Ectodermal cell (in vitro differentiated cells): ENCODE measurements at regions not wholly inside any gene's neighbourhood (a gene's known extent, or its start where the extent isn't known, plus 50 kb on each side); places are given as distances from the start of the nearest gene placed in this dataset.

Source experiments
- H3K27ac ChIP-seq: 2 replicates; pipeline ENCODE4 v1.7.0; 2013; ENCODE audit warnings: mild to moderate bottlenecking, low read depth, low read length; ENCODE audit not compliant: insufficient read depth, poor library complexity, severe bottlenecking
- H3K27me3 ChIP-seq: 2 replicates; pipeline ENCODE4 v1.7.0; 2013; ENCODE audit warnings: mild to moderate bottlenecking, low read length; ENCODE audit not compliant: insufficient read depth, control insufficient read depth, poor library complexity, severe bottlenecking
- H3K36me3 ChIP-seq: one replicate; pipeline ENCODE4 v1.7.0; 2013; ENCODE audit warnings: low read length; ENCODE audit not compliant: control insufficient read depth, insufficient read depth
- H3K4me1 ChIP-seq: one replicate; pipeline ENCODE4 v1.7.0; 2013; ENCODE audit warnings: low read length; ENCODE audit not compliant: control insufficient read depth, insufficient read depth
- H3K4me3 ChIP-seq: 2 replicates; pipeline ENCODE4 v1.7.0; 2013; ENCODE audit warnings: low read depth, low read length, control low read depth; ENCODE audit not compliant: insufficient read depth
- H3K9me3 ChIP-seq: 2 replicates; pipeline ENCODE4 v1.7.0; 2013; ENCODE audit warnings: mild to moderate bottlenecking, low read length, moderate library complexity; ENCODE audit not compliant: control insufficient read depth
- WGBS, 2 experiments: methylation state at CpG; one replicate each; pipeline ENCODE4 v1.1.7; 2013; ENCODE audit warnings: missing lambda C conversion rate in 2 of 2; 5-methylcytosine and 5-hydroxymethylcytosine counted together

DNA sequence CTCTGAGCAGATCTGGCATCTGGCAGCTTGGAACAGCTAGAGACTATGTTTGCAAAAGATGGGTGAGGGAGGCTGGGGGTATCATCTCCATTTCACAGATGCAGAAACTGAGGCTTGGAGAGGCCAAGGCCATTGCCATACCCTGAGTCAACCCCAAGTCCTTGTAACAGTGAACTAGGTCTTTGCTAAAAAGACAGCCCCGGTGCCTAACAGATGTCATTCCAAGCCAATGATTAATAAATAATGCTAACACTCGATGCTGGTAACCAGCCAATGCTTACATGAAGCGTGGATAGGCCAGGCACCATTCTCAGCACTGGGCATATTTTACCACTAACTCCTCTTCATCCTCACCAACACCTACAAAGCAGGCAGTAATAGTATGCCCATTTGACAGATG is 164.0 kb downstream of the MN1 start:
- H3K4me3 ChIP-seq, result no peak overlapping the region
- H3K36me3 ChIP-seq, result no peaks in the 10 kb centered on the region
- WGBS, 2 experiments, result 92 to 94% methylated on average over 3 of the region's 3 CpGs
- H3K27ac ChIP-seq, result no peak overlapping the region
- H3K27me3 ChIP-seq, result no peaks in the 10 kb centered on the region
- no peaks in the 10 kb centered on the region for H3K9me3 ChIP-seq
- H3K4me1 ChIP-seq, result peaks cover 39% of the 10 kb centered on the region

DNA sequence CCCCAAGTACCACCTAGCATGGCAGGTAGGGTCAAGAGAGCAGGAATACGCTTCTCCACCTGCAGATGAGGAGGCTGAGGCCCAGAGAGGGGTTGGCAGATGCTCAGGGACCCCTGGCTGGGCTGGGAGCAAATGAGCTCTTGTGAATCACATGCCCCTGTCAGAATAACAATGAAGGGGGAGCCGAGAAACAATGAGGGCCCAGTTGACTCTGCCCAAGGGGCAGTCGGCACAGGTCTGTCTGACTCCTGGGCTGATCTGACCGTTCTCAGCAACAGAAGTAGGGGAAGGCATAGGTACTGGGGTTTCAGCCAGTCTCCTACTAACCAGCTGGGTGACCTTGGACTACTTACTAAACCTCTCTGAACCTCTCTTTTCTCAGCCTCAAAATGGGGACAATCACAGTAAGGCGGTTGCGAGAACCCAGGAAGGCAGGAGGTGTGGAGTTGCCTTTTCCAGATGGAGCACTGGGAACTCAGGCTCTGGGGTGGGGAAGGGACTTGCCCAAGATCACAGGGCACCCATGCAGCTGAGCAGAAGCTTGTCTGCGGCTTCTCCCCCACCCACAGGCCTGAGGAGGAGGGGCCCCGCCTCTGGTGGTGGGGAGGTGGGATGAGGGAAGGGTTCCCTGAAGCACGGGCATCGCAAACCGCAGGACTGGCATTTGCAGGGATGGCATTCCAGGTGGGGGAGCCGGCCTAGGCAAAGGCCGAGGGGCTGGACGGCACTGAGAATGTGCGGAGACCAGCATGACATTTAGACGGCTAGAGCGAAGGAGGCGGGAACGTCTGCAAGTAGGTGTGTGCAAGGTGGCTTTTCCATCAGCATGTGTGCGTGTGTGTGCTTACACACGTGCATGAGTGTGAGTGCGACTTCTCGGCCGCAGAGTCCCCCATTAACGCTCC is 163.0 kb downstream of the MN1 start:
- Histone ChIP-seq H3K27ac (no peak overlapping the region), H3K4me3 (no peak overlapping the region), H3K36me3 (no peaks in the 10 kb centered on the region), H3K27me3 (no peaks in the 10 kb centered on the region), H3K9me3 (no peaks in the 10 kb centered on the region), H3K4me1 (peaks cover 38% of the 10 kb centered on the region)
- 72 to 78% methylated on average over 25 of the region's 25 CpGs for WGBS, 2 experiments

DNA sequence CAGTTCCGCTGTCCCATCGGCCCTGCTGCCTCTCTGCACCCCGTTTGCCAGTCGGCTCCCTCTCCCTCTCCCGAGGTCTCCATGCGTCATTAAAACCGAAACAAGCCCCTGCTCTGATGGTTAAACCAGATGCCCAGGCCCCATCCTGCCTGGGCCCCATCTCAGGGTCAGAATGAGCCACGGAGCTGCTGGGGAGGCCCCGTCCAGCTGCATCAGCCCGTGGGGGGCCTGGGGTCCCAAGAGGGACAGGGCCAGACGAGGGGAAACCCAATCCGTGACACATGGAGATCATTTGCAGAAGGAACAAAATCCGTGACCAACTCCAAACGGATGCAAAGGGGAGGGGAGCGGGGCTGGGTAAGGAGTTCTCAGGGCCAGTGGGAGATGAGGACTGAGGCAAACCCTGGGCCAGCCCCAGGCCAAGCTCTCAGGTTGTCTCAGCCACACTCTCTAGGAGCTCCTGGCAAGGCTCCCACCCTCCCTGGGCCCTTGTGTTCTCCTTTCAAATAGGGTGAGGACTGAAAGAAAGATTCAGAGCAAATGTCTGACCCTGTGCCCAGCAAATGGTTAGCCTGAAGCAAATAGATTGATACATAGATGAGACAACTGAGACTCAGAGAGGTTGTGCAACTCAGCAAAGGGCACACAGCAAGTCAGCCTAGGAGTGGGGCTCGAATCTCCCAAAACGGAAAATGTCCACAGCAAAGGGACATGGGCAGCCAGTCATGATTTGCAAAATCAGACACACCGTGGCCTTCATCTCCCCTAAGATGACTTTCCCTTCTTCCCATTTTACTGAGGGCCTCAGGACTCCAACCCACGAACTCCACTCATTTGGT is 162.1 kb downstream of the MN1 start:
- H3K27ac ChIP-seq, result no peak overlapping the region
- no peak overlapping the region for H3K4me3 ChIP-seq
- peaks cover 38% of the 10 kb centered on the region for H3K4me1 ChIP-seq
- no peaks in the 10 kb centered on the region for H3K36me3 ChIP-seq
- H3K27me3 ChIP-seq, result no peaks in the 10 kb centered on the region
- no peaks in the 10 kb centered on the region for H3K9me3 ChIP-seq
- WGBS, 2 experiments, result 75 to 76% methylated on average over 19 of the region's 19 CpGs

DNA sequence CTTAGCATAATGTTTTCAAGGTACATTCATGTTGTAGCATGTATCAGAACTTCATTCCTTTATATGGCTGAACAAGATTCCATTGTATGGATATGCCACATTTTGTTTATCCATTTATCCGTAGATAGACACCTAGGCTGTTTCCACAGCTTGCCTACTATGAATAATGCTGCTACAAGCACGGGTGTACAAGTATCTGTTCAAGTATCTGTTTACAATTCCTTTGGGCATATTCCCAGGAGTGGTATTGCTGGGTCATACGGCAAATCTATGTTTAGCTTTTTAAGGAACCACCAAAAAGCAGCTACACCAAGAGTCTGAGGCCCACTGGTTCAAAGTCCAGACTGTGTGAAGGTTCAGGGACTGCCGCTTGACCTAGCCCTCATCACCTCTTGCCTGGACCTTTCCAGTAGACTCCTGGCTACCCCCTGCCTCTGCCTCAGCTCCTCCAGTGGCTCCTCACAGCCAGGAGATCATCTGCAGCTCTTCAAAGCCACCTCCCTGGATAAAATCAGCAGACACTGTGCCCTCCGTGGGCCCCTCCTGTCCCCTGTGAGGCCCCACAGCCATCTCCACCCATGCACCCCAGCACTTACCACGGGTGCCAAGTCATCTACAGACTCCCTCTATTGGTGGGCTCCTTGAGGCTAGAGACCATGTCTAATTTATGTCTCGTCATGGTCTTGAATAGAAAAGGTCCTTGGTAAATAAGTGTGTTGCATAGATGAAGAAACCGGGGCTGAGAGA is 160.3 kb downstream of the MN1 start:
- WGBS, 2 experiments, result 81 to 85% methylated on average over 8 of the region's 8 CpGs
- H3K4me1 ChIP-seq, result peaks cover 38% of the 10 kb centered on the region

DNA sequence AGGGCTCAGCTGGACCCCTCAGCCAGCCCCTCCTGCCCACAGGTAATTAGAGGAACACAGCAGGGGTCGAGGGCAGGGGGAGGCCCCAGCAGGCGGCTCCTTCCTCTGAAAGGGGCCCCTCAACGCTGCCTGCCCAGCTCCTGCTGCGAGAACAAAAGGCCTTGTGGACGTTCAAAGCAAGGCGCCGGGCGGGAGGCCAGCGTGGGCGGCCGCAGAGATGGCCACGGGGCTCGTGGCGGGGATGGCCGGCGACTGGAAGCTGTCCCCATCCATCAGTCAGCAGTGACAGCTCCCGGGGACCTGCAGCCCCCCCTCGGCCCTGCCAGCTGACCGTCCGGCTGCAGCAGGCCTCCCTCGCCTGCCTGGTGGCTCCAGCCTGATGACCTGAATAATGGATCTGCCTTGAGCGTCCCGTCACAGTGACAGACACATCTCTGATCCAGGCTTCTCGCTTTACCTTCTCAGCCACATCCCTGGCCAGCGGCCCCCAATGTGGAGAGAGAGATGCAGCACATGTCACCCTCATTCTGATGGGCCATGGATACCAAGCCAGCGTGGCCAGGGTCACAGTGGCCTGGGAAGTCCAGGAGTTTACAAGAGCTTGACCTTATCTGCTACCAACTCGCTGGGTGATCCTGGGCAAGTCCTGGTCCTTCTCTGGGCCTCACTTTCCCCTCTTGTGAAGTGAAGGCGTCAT is 159.3 kb downstream of the MN1 start:
- H3K36me3 ChIP-seq, result no peaks in the 10 kb centered on the region
- 18 to 19% methylated on average over 28 of the region's 28 CpGs for WGBS, 2 experiments
- peaks cover 36% of the 10 kb centered on the region for H3K4me1 ChIP-seq
- no peak overlapping the region for H3K4me3 ChIP-seq
- H3K27ac ChIP-seq, result no peak overlapping the region
- no peaks in the 10 kb centered on the region for H3K9me3 ChIP-seq
- no peaks in the 10 kb centered on the region for H3K27me3 ChIP-seq

More for the DNA sequence above, 160.3 kb downstream of the MN1 start:
- no peak overlapping the region for H3K27ac ChIP-seq
- no peaks in the 10 kb centered on the region for H3K36me3 ChIP-seq
- H3K27me3 ChIP-seq, result no peaks in the 10 kb centered on the region
- no peaks in the 10 kb centered on the region for H3K9me3 ChIP-seq
- H3K4me3 ChIP-seq, result no peak overlapping the region

DNA sequence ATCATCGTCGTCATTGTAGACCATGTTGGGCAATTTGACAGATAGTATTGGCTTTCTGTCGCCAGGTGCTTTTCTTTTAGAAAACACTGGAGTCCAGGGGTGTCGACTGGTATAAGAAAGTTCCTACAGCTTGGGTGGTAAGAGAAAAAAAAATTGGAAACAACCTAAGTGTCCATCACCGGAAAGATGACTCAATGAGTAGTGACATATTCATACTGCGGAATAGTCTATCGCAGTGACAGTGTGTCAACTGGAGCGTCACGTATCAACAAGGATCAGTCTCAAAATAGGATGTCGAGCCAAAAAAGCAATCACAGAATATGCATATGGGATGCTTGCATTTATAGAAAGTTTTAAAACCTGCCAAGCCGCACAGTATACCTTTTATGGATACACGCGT is 157.6 kb downstream of the MN1 start:
- no peaks in the 10 kb centered on the region for H3K36me3 ChIP-seq
- WGBS, 2 experiments, result 95 to 96% methylated on average over 13 of the region's 13 CpGs
- peaks cover 21% of the 10 kb centered on the region for H3K4me1 ChIP-seq
- H3K9me3 ChIP-seq, result no peaks in the 10 kb centered on the region
- no peak overlapping the region for H3K27ac ChIP-seq
- H3K4me3 ChIP-seq, result no peak overlapping the region
- H3K27me3 ChIP-seq, result no peaks in the 10 kb centered on the region

DNA sequence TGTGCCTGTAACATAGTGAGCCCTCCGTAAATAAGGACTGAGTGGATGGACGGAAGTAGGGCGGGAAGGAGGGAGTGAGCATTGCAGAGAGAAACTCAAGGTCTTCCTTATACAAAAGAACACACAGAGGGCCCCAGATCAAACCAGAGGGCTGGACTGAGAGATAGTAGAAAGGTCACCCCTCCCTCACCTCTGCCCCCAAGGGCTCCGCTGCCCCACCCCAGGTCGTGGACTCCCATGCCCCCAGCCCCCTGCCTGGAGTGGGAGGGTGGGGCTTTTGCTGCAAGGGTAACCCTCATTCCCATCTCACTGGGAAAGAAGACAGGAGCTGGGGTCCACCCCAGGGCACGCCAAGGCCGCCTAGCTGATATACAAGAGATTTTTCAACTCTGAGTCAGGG is 157.0 kb downstream of the MN1 start:
- H3K4me3 ChIP-seq, result no peak overlapping the region
- peaks cover 16% of the 10 kb centered on the region for H3K4me1 ChIP-seq
- H3K9me3 ChIP-seq, result no peaks in the 10 kb centered on the region
- no peaks in the 10 kb centered on the region for H3K36me3 ChIP-seq
- WGBS, 2 experiments, result 90 to 91% methylated on average over 7 of the region's 7 CpGs
- no peaks in the 10 kb centered on the region for H3K27me3 ChIP-seq
- H3K27ac ChIP-seq, result no peak overlapping the region

DNA sequence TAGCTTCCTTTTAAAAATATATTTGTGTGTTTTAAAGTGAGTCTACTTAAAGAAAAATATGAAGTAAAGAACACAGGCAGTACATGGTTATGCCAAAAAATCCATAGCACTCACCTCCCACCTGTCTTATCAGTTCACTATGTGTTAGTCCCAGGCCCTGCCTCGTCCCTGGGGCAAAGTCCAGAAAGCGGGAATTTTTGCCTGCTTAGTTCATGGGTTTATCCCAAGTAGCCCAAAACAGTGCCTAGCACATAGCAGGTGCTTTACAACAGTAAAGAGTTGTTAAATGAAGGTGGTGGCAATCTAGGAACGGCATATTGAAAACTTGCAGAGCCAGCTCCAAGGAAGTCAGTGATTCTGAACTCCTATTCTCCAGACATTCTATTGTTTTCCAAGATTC is 154.0 kb downstream of the MN1 start:
- Histone ChIP-seq H3K9me3 (no peaks in the 10 kb centered on the region), H3K27me3 (no peaks in the 10 kb centered on the region), H3K4me1 (peaks cover 3% of the 10 kb centered on the region), H3K4me3 (no peak overlapping the region), H3K36me3 (no peaks in the 10 kb centered on the region), H3K27ac (no peak overlapping the region)
- 95 to 99% methylated on average over 3 of the region's 3 CpGs for WGBS, 2 experiments

DNA sequence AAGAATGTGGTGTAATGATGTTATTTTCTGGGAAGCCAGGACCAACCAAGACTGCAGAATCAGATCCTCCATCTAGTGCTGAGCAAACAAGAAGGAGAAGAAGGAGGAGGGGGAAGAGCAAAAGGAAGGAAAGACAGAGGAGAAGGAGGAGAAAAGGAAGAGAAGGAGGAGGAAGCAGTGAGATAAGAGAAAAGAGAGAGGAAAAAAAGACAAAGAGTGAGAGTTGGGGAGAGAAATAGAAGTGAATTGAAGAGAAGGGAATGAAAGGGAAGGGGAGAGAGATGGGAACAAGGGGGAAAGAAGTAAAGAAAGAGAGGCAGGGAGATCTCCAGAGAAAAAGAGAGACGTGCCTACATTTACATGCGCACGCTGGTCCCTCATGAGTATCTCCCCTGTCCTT is 153.5 kb downstream of the MN1 start:
- Histone ChIP-seq H3K27me3 (no peaks in the 10 kb centered on the region), H3K27ac (no peak overlapping the region), H3K4me1 (no peaks in the 10 kb centered on the region), H3K9me3 (no peaks in the 10 kb centered on the region), H3K36me3 (no peaks in the 10 kb centered on the region), H3K4me3 (no peak overlapping the region)
- 91 to 96% methylated on average over 3 of the region's 3 CpGs for WGBS, 2 experiments
